GM12892 (cell line): ENCODE measurements at regions not wholly inside any gene's neighbourhood (a gene's known extent, or its start where the extent isn't known, plus 50 kb on each side); places are given as distances from the start of the nearest gene placed in this dataset.

Experiments used
- POLR2A ChIP-seq: IDR thresholded peaks from 2 replicates; pipeline ENCODE4 v1.6.1; 2011; ENCODE audit warnings: low read depth, low read length, control low read depth
- POLR2AphosphoS5 ChIP-seq: IDR thresholded peaks from 2 replicates; pipeline ENCODE4 v1.6.1; 2011; ENCODE audit warnings: low read depth, low read length, control low read depth
- TAF1 ChIP-seq: IDR thresholded peaks from 2 replicates; pipeline ENCODE4 v1.6.1; 2011; ENCODE audit warnings: low read depth, mild to moderate bottlenecking, control low read depth, low read length, borderline replicate concordance

DNA sequence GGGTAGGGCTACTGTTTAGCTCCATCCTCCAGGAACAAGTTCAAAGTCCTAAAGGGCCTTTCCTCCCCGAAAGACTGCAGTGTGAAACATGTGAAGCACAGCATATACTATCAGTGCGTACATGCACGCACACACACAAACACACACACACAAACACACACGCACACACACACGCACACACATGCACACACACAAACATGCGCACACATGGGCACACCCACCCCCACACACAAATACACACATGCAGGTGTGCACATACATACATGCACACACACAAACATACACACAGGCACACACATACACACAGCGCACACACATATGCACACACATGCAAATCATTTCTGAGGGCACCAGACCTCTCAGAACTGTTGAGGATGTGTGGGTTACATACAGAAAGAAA is 382.0 kb upstream of the CDH4 start:
- no peak for TF ChIP-seq POLR2A
- no peak for TF ChIP-seq POLR2AphosphoS5
- no peak for TF ChIP-seq TAF1
